Bone marrow (tissue), 2 donors: ENCODE measurements at regions not wholly inside any gene's neighbourhood (a gene's known extent, or its start where the extent isn't known, plus 50 kb on each side); places are given as distances from the start of the nearest gene placed in this dataset.

Source experiments
- DNase-seq, 2 donors: peaks; one replicate each; lab custom pipeline; 2025; lab: John Stamatoyannopoulos, UW

DNA sequence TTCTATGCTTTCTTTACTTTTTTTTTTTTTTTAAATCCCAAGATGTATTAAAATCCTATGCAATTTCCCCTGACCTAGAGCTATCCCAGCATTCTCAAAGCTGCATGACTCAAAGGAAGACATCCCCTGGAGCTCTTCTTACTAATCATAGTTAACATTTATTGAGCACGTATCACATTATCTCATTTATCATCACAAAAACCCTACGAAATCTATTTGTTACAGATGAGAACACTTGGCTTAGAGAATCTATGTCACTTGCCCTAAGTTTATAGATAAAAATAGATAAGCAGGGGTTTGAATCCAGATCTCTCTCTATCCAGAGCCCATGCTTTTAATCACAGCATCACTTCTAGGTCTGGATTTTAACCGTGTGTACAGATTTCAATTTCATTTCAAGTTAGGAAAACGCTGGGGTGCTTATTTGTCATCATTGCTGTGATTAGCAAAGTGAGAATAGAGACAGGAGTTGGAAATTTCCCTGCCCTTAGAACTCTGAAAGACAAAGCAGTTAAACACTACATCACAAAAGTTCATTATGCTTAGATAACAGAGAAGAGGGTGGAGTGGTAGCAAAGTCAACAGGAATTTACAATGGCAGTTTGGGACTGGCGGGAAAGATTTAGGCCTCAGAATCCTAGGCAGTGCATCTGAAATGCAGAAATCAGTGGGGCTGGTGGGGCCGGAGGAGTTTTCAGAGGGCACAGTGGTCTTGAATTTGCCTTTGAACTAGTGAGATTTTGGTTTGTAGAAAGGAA, 177.7 kb upstream of the FRMD6 start:
- no peak for DNase-seq

GRCh38 chr14:51474854-51475253, 176.9 kb upstream of the FRMD6 start:
- DNase-seq, result no peak

GRCh38 chr14:51478175-51478621, 173.5 kb upstream of the FRMD6 start:
- no peak for DNase-seq

DNA sequence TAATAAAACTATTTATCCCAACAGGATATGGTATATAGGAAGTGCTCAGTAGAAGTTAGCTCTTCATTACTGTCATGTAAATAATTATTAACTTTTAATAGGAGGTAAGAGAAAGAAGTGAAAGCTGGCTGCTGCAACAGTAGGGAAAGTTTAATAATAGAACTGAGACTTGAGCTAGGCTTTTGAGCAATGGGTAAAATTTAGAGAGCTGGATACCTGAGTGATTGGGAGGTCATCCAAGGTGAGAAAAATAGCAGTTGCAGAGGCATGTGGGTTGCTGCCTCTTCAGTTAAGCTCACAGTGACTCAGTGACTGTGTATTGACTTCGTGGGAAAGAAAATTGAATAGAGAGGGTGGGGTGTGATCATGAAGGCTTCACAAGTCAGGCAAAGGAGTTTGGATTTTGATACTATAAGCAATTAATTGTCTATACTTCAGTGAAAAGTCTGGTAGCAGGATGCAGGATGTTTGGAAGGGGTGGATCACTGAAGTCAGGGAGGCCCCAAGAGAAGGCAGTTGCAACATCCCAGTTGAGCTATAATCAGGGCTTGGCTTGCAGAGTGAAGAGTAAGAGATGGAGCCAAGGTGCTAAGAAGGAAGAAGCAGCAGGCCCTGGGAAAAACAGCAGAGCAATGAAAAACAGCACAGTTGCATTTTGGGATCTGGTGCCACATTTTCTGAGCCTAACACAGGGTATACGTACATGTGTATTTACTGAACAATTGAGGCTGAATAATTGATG, 172.0 kb upstream of the FRMD6 start:
- no peak for DNase-seq

- no peak for DNase-seq
These were observed 170.1 kb upstream of the FRMD6 start for GRCh38 chr14:51481643-51482042.

DNA sequence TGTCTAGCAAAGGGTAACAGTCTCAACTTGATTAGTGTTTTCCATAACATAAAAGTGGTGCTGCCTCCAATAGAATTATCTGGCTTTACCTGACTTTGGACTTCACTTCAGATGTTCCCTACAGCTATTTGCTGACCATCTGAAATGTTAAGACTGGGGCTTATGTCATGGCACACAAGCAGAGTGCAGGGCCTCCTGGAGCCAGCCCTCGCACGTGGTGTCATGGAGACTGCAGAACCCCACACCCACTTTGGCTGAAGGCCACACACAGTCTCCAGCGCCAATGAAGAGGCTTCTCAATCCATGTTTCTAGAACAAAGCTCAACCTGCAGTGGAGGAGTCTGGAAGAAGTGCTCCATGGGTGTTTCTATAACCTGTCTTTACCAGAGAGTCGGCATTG, 169.6 kb upstream of the FRMD6 start:
- no peak for DNase-seq

GRCh38 chr14:51484485-51484884, 167.2 kb upstream of the FRMD6 start:
- DNase-seq, result no peak

GRCh38 chr14:51485733-51486132, 166.0 kb upstream of the FRMD6 start:
- DNase-seq, result no peak

DNA sequence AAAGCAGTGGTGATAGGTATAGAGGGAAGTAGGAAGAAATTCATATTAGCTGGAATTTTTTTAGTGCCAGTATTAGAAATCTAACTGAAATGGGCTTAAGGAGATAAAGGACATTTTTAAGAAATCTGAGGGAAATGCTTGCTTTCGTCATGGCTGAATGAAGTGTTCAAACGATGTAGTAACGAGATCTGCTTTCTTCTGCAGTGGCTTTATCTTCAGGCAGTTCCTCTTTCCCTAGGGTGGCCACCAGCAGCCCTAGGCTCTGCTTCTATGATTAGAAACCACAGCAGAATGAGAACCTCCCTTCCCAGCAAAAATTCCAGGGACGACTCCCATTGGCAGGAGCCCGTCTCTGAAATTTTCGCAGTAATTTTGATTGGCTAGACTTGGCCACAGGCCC, 163.9 kb upstream of the FRMD6 start:
- no peak for DNase-seq

DNA sequence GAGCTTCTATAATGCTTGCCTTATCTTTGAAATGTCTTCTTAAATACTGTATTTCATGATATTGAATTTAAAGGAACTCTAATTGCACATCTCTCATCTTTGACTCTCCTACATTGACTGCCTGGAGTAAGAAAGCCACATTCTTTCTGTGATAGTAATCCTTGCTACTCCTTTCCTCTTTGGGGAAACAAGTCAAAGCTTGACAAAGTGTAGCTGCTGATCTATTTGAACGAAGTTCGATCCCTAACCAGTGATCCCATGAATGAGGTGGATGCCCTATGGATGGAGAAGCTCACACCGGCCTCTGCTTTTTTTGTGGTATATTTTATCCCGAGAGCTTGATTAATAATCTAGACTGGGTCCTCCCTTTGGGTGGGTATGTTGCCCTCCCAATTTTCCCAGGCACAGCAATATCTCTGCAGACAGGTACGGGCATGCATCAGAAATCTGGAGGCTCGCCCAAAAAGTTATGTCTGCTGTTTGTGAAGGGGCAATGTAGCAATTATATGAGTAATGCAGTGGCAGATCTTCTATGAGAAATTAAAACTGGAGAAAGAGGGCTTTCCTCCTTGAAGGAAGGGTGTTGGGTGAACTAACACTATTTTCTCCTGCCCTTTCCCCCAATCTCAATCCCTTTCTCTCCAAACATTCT, 163.0 kb upstream of the FRMD6 start:
- no peak for DNase-seq

DNA sequence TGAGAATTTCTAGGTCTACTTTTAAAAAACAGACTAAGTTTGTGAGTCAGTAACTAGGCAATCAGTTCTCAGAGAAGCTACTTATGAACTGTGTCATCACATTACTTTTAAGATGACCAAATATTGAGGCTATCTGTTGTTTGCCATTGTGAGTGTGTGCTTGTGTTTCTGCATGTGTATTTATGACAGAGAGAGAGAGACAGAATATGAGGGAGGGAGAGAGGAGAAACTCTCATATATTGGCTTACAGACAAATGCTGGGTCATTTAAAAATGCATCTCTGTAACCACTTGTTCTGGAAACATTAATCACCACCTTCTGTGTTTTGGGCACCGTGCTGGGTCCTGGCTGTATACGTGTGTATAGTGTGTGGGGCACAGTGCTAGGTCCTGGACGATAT, 161.5 kb upstream of the FRMD6 start:
- no peak for DNase-seq

GRCh38 chr14:51491036-51491545, 160.6 kb upstream of the FRMD6 start:
- DNase-seq, result no peak

- DNase-seq, result no peak
These were observed 159.9 kb upstream of the FRMD6 start for GRCh38 chr14:51491776-51492175.

GRCh38 chr14:51495319-51495718, 156.4 kb upstream of the FRMD6 start:
- DNase-seq, result no peak

DNA sequence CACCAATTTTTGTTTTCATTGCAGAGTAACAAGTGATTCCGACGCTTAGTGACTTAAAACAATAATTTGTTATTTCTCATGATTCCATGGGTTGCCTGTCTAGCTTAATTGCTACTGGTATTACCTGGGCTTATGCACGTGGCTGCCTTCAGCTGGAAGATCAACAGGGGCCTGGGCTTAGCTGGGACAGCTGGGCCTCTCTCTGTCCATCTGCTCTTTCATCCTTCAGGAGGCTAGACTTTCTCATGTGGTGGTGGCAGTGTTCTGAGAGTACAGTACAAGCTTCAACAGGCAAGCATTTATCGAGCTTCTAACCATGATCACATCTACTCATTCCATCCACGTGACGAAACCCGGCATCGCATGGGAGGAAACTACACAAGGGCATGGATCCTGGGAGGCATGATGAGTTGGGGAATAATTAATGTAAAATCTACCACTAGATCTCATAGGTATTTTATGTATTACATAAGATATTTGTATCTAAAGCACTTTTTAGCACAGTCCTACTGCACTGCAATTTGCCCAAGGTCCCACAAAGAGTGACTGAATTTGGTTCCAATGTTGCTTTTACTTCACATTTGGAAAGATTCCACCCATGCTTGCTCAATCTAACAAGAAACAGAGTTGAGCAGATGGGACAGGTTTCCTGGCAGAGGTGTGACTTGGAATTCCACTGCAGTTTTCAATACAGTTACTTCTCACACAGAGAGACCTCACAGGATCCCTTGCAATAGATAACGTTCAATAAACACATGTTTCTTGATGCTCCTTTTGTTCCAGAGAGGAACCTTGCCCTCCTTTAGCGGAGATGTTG, 153.1 kb upstream of the FRMD6 start:
- no peak for DNase-seq

GRCh38 chr14:51500776-51501175, 150.9 kb upstream of the FRMD6 start:
- no peak for DNase-seq

DNA sequence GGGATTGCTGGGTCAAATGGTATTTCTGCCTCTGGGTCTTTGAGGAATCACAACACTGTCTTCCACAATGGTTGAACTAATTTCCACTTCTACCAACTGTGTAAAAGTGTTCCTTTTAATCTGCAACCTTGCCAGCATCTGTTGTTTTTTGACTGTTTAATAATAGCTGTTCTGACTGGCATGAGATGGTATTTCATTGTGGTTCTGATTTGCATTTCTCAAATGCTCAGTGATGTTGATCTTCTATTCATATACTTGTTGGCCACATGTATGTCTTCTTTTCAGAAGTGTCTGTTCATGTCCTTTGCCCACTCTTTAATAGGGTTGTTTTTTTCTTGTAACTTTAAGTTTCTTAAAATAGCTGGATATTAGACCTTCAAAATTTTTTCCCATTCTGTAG, 150.0 kb upstream of the FRMD6 start:
- DNase-seq, result no peak

DNA sequence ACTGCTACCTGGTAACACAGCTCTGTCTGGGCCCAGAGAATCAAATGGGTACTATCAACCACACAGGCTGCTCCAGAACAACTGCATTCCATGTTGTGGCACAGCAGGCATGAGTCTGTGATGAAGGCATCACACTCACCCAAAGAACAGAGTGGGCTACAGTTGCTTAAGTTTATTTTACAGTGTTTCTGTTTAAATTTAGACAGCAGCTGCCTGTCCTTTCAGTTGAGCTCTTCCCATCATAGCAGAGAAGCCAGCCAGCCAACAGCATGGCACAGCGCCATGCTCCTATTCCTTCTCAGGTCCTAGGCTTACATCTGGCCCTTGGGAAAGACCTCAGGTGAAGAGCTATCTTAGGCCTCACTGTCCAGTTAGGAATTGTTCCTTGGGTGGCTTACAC, 147.0 kb upstream of the FRMD6 start:
- DNase-seq, result no peak

- DNase-seq, result no peak
These were observed 144.2 kb upstream of the FRMD6 start for GRCh38 chr14:51507511-51507905.

DNA sequence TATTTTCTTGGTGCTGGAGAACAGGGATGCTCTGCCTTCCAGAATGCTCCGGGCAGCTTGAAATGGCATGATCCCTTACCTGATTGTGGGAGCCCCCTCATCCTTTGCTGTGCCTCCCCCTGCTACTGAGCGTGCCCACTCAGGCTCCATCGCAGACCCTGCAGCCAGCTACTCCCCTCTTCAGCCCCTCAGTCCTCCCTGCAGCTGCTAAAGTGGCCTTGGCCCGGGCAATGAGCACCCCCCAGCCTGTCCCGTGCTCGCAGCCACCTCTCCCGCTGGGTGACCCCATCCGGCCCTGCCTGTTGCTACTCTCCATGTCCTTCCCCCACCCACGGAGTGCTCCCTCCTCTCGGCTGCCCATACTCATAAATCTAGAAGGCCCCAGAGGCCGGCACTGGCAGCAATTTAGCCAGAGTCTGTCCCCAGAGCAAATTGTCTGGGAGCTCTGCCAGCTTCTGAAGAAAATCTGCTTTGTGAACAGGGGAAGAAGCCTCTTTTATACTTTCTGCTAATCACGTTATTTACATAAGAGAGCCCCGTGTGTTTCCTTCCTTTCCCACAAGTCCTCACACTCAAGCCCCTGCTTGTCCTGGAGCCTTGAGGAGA, 143.7 kb upstream of the FRMD6 start:
- DNase-seq, result no peak

- DNase-seq, result no peak
These were observed 140.4 kb upstream of the FRMD6 start for GRCh38 chr14:51511265-51511664.

GRCh38 chr14:51512316-51512715, 139.4 kb upstream of the FRMD6 start:
- DNase-seq, result no peak
